NOMO-1 treated with dmso at 0.1 percent for 144 hours (cell line): ENCODE measurements at regions not wholly inside any gene's neighbourhood (a gene's known extent, or its start where the extent isn't known, plus 50 kb on each side); places are given as distances from the start of the nearest gene placed in this dataset.
"Not testable (repeated sequence)": the region's sequence is repeated elsewhere in the genome, so short reads cannot be mapped to it uniquely, and the experiment has no call there.

Experiments used
- DNase-seq: peaks from one replicate; lab custom pipeline; 2025; ENCODE audit not compliant: unreplicated experiment; lab: John Stamatoyannopoulos, UW

- DNase-seq = not testable (repeated sequence)
Measured at GRCh38 chr4:10388146-10388545, 69.1 kb downstream of the ZNF518B start.

GRCh38 chr4:10385994-10386394 lies 71.2 kb downstream of the ZNF518B start:
- DNase-seq = no peak

DNA sequence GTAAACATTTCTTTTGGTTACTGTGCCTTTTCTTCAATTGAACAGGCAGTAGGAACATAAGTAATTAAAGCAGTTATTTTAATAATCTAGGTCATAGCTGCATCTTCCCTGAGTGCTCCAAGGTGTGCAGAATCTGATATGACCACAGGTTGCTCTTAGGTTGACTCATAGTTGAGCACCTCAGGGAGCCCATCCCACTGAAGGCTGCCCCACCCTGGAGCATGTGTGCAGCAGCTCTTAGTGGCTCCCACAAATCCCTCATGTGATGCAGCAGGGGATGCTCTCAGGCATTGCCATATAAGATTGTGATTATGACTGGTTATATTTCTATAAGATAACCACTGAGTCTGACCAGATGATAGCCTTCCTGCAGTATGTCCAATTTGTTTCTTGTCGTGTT lies 72.3 kb downstream of the ZNF518B start:
- no peak for DNase-seq

- no peak for DNase-seq
Measured at GRCh38 chr4:10383417-10383816, 73.8 kb downstream of the ZNF518B start.

DNA sequence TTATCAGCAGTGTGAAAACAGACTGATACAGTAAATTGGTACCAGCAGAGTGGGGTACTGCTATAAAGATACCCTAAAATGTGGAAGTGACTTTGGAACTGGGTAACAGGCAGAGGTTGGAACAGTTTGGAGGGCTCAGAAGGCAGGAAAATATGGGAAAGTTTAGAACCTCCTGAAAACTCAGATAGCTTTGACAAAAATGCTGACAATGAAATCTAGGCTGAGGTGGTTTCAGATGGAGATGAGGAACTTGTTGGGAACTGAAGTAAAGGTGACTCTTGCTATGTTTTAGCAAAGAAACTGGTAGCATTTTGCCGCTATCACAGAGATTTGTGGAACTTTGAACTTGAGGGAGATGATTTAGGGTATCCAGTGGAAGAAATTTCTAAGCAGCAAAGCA lies 75.1 kb downstream of the ZNF518B start:
- not testable (repeated sequence) for DNase-seq

DNA sequence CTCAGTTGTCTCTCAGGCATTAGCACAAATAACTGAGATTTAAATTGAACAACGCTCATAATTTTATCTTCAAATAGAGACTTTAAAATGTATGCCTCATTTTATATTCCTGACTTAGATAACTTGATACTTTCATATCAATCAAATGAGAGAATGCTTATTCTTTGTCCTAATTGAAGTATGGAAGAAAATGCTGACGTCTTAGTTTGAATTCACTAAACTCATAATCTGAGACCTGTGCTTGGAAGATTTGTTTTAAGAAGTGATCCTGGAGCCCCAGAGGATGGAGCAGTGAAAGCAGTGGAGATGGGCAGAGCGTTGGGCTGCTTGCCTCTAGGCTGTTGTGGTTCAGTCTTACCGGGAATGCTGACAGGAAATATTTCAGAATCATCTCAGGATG lies 76.1 kb downstream of the ZNF518B start:
- DNase-seq = no peak

DNA sequence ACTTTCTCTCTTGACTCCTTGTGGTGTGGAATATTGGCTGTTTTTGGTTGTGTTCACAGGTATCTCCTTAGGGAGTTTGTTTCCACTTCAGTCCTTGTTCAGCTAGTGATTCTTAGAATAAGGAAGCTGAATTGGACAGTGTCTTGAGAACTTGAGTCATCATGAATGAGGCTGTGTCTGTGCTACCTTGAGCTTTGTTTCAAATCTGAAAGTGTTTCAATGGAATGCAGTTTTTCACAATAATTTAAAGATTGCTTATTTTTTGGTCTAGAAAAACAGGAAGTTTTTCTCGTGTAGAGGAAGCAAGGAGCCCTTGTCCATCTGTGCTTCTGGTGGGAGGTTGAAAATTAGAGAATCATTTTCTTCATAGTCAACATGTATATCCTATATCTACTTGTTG lies 76.5 kb downstream of the ZNF518B start:
- DNase-seq = no peak

- DNase-seq = no peak
Measured at GRCh38 chr4:10371869-10372471, 85.3 kb downstream of the ZNF518B start.

DNA sequence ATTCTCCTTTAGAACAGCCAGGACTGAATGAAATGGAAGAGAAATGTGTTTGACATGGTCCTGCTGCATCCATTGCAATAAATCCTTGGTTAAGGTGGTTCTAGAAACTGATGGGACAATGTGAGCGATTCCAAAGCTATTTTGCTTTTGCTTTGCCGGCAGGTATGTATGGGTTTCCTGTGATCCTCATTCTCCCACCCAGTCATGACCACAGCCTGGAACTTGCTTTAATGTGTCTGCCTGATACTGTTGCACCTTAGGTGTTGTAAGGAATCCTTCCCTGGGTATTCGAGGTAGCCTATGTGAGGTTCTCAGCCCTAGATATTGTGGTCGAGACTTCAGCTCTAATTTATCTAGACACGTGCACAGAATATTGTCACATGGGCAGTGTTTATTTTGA lies 86.1 kb downstream of the ZNF518B start:
- DNase-seq = no peak

DNA sequence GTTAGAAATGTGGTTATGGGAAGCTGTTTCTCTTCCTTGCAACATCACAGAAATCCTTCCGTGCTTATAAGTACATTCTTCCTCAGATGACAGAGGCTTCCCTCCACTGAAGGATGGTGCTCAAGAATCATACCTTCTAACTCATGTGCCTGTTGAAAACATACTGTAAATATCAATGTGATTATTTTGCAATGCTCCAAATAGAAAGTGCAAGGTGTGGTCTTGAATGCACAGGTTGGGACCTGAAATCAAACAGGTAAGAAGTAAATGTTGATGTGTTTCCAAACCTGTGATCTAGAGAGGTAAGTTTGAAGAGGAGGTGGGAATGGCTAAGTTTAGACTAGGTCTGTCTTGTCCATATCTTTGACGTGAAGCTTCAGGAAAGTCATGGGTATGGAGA lies 87.7 kb downstream of the ZNF518B start:
- no peak for DNase-seq

- no peak for DNase-seq
Measured at GRCh38 chr4:10366628-10367027, 90.6 kb downstream of the ZNF518B start.

DNA sequence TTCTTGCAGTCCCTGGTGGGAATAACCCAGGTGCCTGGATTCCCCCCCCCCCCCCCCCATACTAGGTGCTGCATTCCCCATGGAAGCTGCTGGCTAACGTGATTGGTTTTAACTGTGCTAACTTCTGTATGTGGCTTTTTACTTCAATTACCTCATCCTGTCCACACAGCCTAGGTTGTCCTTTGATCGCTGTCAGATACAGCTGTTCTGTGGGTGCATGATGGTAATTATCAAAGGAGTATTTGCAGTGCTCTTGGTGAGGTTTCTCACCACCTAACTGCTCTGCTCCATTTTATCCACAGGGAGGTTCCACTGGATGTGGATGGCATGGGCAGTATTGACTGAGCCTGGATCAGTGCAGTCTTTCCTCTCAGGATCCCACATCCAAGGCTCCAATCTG lies 93.0 kb downstream of the ZNF518B start:
- DNase-seq = no peak

- no peak for DNase-seq
Measured at GRCh38 chr4:10354746-10355145, 102.5 kb downstream of the ZNF518B start.

DNA sequence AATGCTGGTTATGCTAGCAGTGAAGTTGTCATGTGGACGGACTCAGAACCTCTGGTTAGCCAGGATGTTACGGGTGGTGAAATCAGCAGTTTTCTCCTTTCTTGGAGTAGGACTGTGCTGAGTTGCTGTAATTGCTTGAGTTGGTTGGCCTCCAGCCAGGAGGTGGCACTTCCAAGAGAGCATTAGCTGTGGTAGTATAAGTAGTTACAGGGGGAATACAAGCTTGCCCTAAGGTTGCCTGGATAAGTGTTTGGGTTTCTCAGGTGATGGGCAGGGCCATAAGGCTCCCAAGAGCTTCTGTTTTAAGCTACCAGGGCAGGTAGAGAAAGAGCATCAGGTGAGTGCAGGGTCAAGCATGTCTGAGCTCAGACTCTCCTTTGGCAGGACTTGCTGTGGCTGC lies 103.0 kb downstream of the ZNF518B start:
- no peak for DNase-seq

GRCh38 chr4:10353110-10353509 lies 104.1 kb downstream of the ZNF518B start:
- DNase-seq = no peak

- DNase-seq = no peak
Measured at GRCh38 chr4:10348241-10348640, 109.0 kb downstream of the ZNF518B start.

DNA sequence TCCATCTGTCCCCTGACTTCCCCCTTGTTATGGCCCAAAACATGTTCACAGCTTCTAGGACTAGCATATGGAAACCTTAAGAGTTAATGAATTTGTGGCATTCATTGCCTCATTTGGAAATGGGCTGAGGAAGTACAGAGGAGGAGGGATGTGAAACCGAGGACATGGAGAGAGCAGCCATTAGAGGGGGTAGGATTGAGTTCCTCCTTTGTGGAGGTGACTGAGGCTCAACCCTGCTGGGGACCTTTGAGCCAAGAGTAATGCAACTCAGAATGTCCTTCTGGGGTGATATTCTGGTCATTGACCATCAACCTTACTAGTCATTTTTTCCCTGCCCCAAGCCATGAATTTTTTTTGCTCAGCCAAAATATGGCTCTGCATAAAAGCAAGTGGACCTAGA lies 109.4 kb downstream of the ZNF518B start:
- no peak for DNase-seq

DNA sequence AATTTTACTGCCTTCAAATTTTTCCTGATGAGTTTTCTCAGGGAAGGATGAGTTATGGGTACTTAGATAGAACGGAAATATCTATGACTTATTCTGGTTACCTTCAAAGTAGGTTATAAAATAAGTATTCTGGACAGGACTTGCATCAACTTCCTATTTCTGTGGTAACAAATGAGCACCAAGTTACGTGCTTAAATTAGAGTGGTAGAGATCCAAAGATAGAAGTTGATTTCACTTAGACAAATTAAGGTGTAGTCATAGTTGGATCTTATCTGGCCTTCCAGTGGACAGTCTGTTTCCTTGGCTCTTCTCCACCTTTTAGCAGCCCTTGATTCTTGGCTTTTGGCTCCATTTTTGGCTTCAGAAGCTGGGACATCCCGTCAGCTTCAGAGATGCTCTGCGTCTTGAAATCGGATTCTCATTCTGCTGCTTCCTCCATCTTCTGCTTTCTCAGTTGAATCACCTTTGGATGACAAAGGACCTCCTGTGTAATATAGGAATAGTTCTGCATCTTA lies 109.9 kb downstream of the ZNF518B start:
- DNase-seq = no peak

DNA sequence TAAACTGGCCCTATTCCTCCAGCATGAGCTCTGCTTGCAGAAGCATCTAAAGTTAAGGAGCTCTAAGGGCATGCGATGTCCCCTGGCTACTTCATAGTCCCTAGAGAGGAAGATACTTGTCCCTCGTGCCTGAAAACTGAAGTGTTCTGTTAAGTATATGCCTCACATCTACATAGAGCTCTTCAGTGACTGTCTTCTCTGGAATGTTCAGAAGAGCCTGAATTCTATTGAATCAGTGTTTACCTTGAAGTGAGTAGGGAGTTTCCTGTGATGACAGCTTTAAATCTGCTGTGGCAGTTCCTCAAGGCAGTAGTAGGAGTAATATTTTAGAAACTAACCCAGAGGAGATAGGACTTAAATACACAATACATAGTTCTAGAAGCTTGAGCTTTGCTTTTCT lies 111.2 kb downstream of the ZNF518B start:
- no peak for DNase-seq

DNA sequence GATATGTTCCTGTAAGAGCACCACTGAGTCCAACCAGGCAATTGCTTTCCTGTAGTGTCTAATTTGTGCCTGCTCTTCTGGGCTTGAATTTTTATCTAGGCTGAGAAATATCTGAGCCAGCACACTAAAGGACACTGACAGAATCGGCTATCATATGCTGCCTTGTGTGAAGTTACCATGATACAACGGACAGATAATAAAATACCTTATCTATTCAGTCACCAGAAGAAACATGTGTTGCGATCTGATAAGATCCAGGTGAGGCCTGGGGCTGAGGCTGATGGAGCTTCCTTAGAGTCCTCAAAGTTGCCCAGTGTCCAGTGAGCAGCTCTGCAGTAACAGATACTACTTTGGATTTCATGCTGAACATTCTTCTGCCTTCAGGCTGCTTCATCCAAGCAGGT lies 111.8 kb downstream of the ZNF518B start:
- no peak for DNase-seq

DNA sequence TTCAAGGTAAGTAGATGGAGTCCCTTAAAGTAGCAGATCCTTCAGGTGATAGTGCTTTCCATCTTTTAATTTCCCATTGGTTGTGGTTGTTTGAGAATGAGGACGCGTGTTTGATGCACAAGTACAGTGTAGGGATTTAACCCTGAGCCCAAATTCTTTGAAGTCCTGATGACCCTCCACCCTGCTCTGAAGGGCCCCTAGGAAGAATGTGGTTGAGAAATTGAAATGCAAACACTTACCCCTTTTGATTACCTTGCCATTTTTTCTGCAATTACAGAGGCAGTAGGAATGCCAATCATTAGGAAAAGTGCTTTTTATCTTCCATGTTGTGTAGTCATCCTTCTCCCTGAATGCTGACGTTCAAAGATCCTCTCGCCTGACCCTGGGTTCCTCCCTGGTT lies 112.4 kb downstream of the ZNF518B start:
- DNase-seq = no peak

DNA sequence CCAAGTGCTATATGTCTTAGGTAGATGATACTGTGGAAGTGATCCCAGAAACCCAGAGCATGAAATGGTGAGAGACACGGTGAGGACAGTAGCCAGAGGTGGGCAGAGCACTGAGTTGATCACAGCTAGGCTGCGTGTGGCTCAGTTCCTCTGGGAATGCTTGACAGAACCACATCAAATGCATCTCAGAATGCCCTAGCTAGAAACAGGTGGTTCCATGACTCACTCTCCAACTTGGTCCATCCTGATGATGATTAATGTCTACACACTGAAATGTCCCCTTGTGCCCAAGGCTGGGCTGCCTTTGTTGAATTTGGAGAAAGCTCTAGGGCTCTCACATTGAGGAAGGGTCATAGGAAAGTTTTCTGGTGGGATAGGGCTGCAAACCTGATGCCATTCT lies 113.6 kb downstream of the ZNF518B start:
- DNase-seq = no peak

DNA sequence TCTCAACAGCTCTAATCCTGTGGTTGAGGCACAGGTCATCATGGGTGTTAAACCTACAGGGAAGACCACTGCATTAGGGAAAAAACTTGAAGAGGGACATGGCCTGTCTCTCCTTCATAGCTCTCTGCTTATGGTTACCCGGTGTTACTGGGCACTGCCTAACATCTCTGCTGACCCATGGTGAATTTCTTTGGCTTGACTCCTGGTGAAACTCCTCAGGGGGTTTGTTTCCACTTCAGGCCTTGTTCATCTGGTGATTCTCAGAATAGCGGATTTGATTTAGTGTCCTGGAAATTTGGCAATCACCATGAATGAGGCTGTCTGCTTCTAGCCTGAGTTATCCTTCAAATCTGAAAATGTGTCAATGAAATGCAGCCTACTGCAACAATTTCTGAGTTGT lies 114.4 kb downstream of the ZNF518B start:
- no peak for DNase-seq
